ENCODE measurements at regions not wholly inside any gene's neighbourhood (a gene's known extent, or its start where the extent isn't known, plus 50 kb on each side); places are given as distances from the start of the nearest gene placed in this dataset.

DNA sequence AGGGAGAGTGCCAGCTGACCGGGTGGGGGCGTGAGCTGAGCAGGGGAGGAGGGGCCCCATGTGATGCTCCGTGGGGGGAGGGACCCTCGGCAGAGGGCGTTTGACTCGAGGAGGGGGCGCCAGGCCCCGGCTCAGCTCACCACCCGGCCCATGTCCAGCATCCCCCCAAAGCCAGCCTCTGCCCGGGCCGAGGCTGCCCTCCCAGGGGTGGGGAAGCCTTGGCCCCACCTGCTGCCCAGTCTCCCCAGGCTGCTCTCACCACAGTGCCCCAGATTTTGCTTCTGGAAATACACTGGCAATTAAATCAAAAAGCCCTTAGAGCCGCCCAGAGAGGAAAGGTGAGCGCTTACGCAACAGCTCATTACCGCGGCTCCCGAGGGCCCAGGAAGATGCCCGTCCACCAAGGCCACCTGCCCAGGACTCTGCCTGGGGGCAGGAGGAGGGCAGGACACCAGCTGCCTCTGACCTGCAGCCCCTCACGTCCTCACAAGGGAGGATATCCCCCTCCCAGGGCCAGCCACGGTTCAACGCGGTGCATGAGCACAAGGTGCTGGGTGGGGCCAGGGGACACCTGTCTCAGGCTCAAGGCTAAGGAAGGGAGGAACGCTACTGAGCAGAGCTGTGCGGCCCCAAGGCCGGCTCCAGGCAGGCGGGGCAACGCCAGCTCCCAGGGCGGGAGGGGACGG lies 70.0 kb upstream of the INPP5A start:
- ATAC-seq (replicated peaks; ENCODE audit: extremely low read depth, poor library complexity, severe bottlenecking) (no peak), DNase-seq (ENCODE audit: low spot score in 2 of 2) (no peak)
- H3K4me1 Mint-ChIP-seq = no peaks in the 10 kb centered on the region
- H3K27ac Mint-ChIP-seq (ENCODE audit: low read depth) = no peak overlapping the region
- no peaks in the 10 kb centered on the region for H3K9me3 Mint-ChIP-seq
- H3K27me3 Mint-ChIP-seq = peaks cover 15% of the 10 kb centered on the region
- peaks cover 1% of the 10 kb centered on the region for H3K36me3 Mint-ChIP-seq (ENCODE audit: insufficient read depth)
- H3K4me3 Mint-ChIP-seq = no peak overlapping the region

DNA sequence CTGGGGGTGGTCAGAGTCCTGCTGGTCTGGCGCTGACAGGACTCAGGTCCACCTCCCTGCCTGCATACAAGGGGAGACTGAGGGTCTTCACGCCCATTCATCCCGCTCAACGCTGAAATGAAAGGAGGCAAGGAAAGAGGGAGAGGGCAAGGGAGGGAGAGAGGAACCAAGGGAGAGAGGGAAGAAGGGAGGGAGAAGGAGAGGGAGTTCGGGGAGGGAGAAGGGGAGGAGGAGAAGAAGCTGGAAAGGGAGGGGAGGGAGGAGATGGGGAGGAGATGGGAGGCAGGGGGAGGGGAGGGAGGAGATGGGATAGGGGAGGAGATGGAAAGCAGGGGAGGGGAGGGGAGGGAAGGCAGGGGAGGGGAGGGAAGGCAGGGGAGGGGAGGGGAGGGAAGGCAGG lies 69.4 kb upstream of the INPP5A start:
- no peak for DNase-seq (ENCODE audit: low spot score in 2 of 2)
- Mint-ChIP-seq H3K9me3 (no peaks in the 10 kb centered on the region), H3K4me1 (no peaks in the 10 kb centered on the region), H3K4me3 (no peak overlapping the region), H3K27me3 (peaks cover 21% of the 10 kb centered on the region), H3K36me3 (ENCODE audit: insufficient read depth) (no peaks in the 10 kb centered on the region), H3K27ac (ENCODE audit: low read depth) (no peak overlapping the region)
- no peak for ATAC-seq (replicated peaks; ENCODE audit: extremely low read depth, poor library complexity, severe bottlenecking)

DNA sequence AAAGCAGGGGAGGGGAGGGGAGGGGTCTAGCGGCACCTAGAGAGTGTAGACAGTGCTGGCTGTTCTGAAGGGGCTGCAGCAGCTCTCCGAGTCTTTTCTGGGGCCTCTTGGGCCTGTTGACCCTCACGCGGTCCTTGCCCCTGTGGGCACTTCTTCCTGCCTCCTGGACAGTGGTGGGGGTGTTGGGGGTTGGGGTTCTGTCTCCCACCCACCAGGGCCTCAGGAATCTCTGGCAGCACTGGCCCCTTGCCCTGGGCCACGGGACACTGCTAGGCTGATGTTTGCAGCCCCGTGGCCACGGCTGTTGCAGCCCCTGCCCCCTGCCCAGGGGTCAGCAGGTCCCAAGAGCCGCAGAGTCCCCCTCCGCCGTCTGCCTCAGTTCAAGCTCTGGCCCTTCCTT lies 68.9 kb upstream of the INPP5A start:
- no peak for DNase-seq (ENCODE audit: low spot score in 2 of 2)
- ATAC-seq (replicated peaks; ENCODE audit: extremely low read depth, poor library complexity, severe bottlenecking) = no peak
- no peaks in the 10 kb centered on the region for H3K36me3 Mint-ChIP-seq (ENCODE audit: insufficient read depth)
- H3K4me1 Mint-ChIP-seq = no peaks in the 10 kb centered on the region
- no peak overlapping the region for H3K4me3 Mint-ChIP-seq
- no peaks in the 10 kb centered on the region for H3K9me3 Mint-ChIP-seq
- H3K27ac Mint-ChIP-seq (ENCODE audit: low read depth) = no peak overlapping the region
- H3K27me3 Mint-ChIP-seq = peaks cover 26% of the 10 kb centered on the region

DNA sequence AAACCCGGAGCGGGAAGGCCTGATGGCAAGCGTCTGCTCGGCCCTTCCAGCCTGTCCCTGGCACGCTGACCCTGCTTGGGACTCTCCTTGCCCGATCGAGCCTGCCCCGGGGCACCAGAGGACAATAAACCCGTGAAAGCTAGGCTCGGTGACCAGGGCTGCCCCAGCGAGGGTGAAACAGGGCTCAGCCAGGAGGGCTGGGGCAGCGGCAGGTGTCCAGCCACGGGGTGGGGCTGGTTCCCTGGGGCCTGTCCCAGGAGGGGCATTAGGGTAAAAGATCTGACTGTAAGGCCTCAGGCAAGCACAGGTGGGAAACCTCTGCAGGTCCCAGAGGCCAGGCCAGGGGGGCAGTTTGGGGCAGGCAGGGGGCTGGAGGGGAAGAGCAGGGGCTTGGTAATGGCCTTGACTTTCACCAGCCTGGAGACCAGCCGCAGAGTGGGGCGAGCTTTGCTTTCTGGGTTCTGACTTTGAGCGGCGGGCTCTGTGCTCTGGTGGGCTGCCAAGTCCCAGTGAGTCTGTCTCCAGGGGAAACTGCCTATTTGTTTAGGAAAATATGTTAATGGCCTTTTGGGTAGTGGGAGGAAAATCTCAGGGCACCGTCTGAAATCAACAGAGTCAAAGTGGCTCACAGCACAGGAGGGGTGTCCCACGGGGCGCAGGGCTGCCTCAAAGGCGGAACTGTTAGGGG lies 68.2 kb upstream of the INPP5A start:
- no peak overlapping the region for H3K4me3 Mint-ChIP-seq
- H3K9me3 Mint-ChIP-seq = no peaks in the 10 kb centered on the region
- no peak for ATAC-seq (replicated peaks; ENCODE audit: extremely low read depth, poor library complexity, severe bottlenecking)
- no peaks in the 10 kb centered on the region for H3K4me1 Mint-ChIP-seq
- no peaks in the 10 kb centered on the region for H3K36me3 Mint-ChIP-seq (ENCODE audit: insufficient read depth)
- peaks cover 29% of the 10 kb centered on the region for H3K27me3 Mint-ChIP-seq
- no peak overlapping the region for H3K27ac Mint-ChIP-seq (ENCODE audit: low read depth)
- no peak for DNase-seq (ENCODE audit: low spot score in 2 of 2)

DNA sequence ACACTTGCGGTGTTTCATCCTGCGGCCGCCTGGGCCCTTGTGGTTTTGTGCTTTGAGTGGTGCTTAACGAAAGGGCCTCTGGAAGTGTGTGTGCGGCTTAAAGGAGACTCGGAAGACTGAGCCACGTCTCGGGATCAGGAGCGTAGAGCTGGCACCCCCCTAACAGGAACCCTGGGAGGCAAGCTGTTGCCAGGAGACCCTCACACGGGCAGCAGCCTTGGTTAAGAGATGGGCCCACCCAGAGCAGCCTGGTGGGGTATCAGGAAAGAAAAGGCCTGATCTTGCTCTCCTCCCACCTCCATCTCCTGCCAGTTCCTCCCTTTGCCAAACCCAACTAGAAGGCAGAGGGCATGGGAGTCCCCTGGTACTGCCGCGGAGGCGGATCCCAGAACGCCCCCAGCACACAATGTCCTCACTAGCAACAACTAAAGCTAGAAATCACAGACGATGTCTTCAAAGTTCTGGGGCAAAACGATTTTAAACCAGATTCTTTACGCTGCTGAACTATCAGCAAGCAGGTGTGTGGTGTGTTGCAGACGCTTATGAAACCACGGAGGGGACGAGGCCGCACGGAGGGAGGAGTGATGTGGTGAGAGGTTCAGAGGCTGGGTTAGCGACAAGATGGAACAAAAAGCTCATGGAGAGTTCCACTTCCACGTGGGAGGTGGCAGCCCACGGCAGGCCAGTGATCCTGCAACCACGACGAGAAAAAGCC lies 67.0 kb upstream of the INPP5A start:
- H3K9me3 Mint-ChIP-seq = no peaks in the 10 kb centered on the region
- no peaks in the 10 kb centered on the region for H3K36me3 Mint-ChIP-seq (ENCODE audit: insufficient read depth)
- H3K4me3 Mint-ChIP-seq = no peak overlapping the region
- ATAC-seq (replicated peaks; ENCODE audit: extremely low read depth, poor library complexity, severe bottlenecking) = no peak
- no peaks in the 10 kb centered on the region for H3K4me1 Mint-ChIP-seq
- no peak for DNase-seq (ENCODE audit: low spot score in 2 of 2)
- H3K27me3 Mint-ChIP-seq = peaks cover 33% of the 10 kb centered on the region
- H3K27ac Mint-ChIP-seq (ENCODE audit: low read depth) = no peak overlapping the region

DNA sequence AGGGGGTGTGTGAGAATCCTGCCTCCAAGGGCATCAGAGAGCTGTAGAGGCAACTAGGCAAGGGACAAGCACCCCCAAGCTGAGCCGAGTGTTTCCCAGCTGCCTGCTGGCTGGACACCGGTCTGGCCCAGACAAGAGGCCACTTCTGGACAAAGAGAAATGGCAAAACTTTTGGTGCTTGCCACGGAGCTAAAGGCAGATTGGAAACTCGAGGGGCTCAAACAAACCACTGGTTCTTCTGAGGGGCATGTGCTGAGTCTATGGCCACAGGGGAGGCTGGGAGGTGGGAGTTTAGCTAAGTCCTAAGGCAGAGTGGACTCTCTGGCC lies 66.5 kb upstream of the INPP5A start:
- ATAC-seq (replicated peaks; ENCODE audit: extremely low read depth, poor library complexity, severe bottlenecking) (no peak), DNase-seq (ENCODE audit: low spot score in 2 of 2) (no peak)
- no peaks in the 10 kb centered on the region for H3K4me1 Mint-ChIP-seq
- no peaks in the 10 kb centered on the region for H3K9me3 Mint-ChIP-seq
- no peak overlapping the region for H3K27ac Mint-ChIP-seq (ENCODE audit: low read depth)
- H3K4me3 Mint-ChIP-seq = no peak overlapping the region
- no peaks in the 10 kb centered on the region for H3K36me3 Mint-ChIP-seq (ENCODE audit: insufficient read depth)
- peaks cover 38% of the 10 kb centered on the region for H3K27me3 Mint-ChIP-seq

DNA sequence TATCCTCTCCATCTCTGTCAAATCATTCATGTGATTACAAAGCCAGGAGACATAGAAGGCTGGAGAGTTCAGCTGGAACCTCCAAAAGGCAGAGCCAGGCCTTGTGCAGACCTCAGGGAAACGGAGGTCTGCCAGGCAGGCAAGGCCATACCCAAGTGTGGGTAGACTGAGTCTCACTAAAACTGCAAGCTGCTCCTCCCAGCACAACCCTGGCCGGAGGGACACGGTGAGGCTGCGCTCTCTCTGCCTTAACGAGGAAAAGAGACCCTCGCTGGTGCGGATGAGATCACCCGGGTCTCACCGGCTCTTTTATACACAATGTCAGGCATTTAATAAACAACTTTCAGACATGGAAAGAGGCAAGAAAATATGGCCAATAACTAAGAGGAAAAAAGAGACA lies 66.1 kb upstream of the INPP5A start:
- no peak overlapping the region for H3K27ac Mint-ChIP-seq (ENCODE audit: low read depth)
- ATAC-seq (replicated peaks; ENCODE audit: extremely low read depth, poor library complexity, severe bottlenecking) (no peak), DNase-seq (ENCODE audit: low spot score in 2 of 2) (no peak)
- no peaks in the 10 kb centered on the region for H3K4me1 Mint-ChIP-seq
- no peaks in the 10 kb centered on the region for H3K9me3 Mint-ChIP-seq
- H3K36me3 Mint-ChIP-seq (ENCODE audit: insufficient read depth) = no peaks in the 10 kb centered on the region
- peaks cover 40% of the 10 kb centered on the region for H3K27me3 Mint-ChIP-seq
- H3K4me3 Mint-ChIP-seq = no peak overlapping the region

DNA sequence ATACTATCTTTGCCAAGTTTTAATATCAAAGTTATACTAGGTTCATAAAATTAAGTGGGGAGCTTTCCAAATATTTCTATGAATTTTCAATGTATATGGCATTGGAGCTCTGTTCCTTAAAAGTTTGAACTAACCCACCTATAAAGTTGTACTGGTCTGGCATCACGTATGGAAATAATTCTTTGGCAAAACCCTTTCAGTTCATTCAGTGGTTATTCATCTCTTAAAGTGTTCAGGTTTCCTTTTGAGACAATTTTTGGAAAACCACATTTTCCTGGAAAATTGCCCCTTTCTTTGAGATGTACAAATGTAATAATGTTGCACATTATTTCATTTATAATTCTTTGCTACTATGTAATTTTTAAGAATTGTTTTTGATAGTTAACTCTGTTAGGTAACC lies 62.5 kb upstream of the INPP5A start:
- DNase-seq (ENCODE audit: low spot score in 2 of 2) = no peak

DNA sequence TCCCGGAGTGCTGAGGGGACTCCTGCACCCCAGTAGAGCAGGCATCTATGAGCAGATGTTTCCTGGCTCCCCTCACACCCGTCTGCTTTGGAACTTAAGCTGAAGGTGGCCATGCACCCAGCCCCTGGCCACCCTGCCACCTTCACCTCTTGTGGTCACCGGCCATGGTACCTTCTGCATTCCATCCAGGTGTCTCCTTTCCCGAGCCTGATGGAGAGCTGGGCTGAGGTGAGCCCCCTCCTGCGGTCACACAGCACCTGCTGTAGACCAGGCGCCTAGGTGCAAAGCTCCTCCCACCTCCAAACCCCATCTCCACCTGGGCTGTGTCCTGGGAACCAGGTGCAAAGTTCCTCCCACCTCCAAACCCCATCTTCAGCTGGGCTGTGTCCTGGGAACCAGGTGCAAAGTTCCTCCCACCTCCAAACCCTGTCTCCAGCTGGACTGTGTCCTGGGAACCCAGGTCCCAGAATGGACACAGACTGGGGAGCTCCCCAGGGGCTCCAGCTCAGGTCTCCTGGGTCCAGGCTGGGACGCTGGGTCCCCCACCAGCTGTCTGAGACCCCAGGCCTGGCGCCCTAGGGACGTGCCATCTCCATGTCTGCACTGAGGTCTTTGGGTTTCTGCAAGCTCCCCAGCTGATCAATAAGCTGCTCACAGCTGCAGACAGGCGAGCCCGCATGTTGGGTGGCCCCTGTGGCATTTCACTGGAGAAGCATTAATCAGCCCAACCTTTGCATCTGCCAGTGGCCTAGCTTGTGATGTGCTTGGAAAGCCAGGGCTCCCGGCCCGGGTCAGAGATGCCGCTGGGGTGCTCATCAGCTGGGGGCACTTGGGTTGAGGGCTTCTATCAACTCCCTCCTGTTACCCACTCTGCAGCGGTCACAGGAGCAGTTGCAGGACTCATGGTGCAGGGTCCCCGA lies 61.2 kb upstream of the INPP5A start:
- no peak for ATAC-seq (replicated peaks; ENCODE audit: extremely low read depth, poor library complexity, severe bottlenecking)
- H3K36me3 Mint-ChIP-seq (ENCODE audit: insufficient read depth) = no peaks in the 10 kb centered on the region
- no peaks in the 10 kb centered on the region for H3K9me3 Mint-ChIP-seq
- H3K4me1 Mint-ChIP-seq = no peaks in the 10 kb centered on the region
- H3K27ac Mint-ChIP-seq (ENCODE audit: low read depth) = no peak overlapping the region
- peaks cover 56% of the 10 kb centered on the region for H3K27me3 Mint-ChIP-seq
- no peak for DNase-seq (ENCODE audit: low spot score in 2 of 2)
- H3K4me3 Mint-ChIP-seq = no peak overlapping the region

More for the DNA sequence above, 62.5 kb upstream of the INPP5A start:
- no peak overlapping the region for H3K27ac Mint-ChIP-seq (ENCODE audit: low read depth)
- H3K4me1 Mint-ChIP-seq = no peaks in the 10 kb centered on the region
- no peaks in the 10 kb centered on the region for H3K9me3 Mint-ChIP-seq
- no peak for ATAC-seq (replicated peaks; ENCODE audit: extremely low read depth, poor library complexity, severe bottlenecking)
- H3K36me3 Mint-ChIP-seq (ENCODE audit: insufficient read depth) = no peaks in the 10 kb centered on the region
- H3K4me3 Mint-ChIP-seq = no peak overlapping the region
- H3K27me3 Mint-ChIP-seq = peaks cover 61% of the 10 kb centered on the region

DNA sequence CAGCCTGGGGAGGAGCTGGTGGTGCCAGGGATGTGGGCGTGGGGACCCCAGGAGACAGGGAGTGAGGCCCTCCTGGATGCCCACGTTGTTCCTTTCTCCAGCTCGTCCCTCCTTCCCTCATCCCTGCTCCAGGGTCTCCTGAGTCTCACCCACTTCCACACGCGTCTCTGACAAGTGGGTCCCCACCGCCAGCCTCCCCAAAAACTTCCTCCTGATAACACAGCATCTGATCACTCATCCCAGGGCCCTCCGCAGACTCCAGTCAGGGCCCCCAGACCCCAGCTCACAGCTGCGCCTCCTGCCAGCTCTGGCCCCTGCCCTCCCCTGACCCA lies 60.6 kb upstream of the INPP5A start:
- Mint-ChIP-seq H3K9me3 (no peaks in the 10 kb centered on the region), H3K4me3 (no peak overlapping the region), H3K27ac (ENCODE audit: low read depth) (no peak overlapping the region), H3K27me3 (peaks cover 59% of the 10 kb centered on the region), H3K4me1 (no peaks in the 10 kb centered on the region), H3K36me3 (ENCODE audit: insufficient read depth) (no peaks in the 10 kb centered on the region)
- no peak for ATAC-seq (replicated peaks; ENCODE audit: extremely low read depth, poor library complexity, severe bottlenecking)
- no peak for DNase-seq (ENCODE audit: low spot score in 2 of 2)

DNA sequence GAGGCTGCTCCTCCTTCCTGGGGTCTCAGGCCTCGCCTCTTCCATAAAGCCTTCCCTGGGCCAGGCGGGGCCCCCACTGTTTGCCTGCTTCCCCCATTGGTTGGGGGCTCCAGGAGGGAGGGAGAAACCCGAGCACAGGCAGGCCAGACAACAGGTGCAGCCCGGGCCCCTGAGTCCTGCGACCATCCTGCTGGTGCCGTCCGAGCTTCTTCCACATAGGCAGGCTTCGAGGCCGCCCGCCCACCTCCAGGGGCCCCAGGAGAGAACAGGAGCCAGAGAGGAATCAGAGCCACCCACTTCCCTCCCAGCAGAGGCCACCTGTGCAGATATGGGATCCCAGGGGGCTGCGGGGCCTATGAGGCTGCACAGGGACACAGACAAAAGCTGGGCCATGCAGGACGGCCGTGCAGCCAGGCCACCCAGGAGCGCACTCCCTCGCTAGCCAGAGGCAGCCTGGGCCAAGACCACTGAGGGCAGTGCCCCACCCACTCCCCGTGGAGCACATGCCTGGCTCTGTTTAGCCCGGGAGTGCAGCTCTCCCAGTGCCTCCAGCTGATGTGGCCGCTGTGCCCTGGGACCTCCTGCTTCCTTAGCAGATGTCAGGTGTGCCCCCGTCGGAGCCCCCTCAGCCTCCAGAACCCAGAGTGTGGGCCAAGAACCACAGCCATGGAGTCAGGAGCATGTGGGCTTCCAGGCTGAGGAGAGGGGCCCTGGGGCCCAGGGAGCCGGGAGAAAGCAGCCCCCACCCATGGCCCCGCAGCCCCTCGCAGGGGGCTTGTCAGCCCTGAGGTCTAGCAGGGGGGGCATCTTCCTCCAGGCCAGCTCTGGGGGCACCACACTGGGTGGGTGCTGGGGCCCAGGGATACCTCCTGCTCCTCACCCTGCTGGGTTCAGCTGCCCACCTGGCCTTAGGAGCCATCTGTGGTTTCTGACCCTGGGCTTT lies 59.9 kb upstream of the INPP5A start:
- H3K9me3 Mint-ChIP-seq = no peaks in the 10 kb centered on the region
- DNase-seq (ENCODE audit: low spot score in 2 of 2) (no peak), ATAC-seq (replicated peaks; ENCODE audit: extremely low read depth, poor library complexity, severe bottlenecking) (no peak)
- no peaks in the 10 kb centered on the region for H3K36me3 Mint-ChIP-seq (ENCODE audit: insufficient read depth)
- no peaks in the 10 kb centered on the region for H3K4me1 Mint-ChIP-seq
- no peak overlapping the region for H3K27ac Mint-ChIP-seq (ENCODE audit: low read depth)
- H3K4me3 Mint-ChIP-seq = no peak overlapping the region
- peaks cover 59% of the 10 kb centered on the region for H3K27me3 Mint-ChIP-seq

Measured in central memory CD8-positive, alpha-beta T cell (primary cell).